H1 (cell line): ENCODE measurements at regions not wholly inside any gene's neighbourhood (a gene's known extent, or its start where the extent isn't known, plus 50 kb on each side); places are given as distances from the start of the nearest gene placed in this dataset.

Experiments
- CTCF ChIA-PET: fragments of 300-600 bp; sonication (Branson Sonifier 250); formaldehyde crosslinking; loops from one replicate; lab custom pipeline; 2021; ENCODE audit not compliant: partially characterized antibody; lab: Charles Lee
- POLR2A ChIA-PET: fragments of 300-600 bp; sonication (Branson Sonifier 250); formaldehyde crosslinking; loops from one replicate; lab custom pipeline; 2021; ENCODE audit warnings: inconsistent platforms; ENCODE audit not compliant: partially characterized antibody; lab: Charles Lee
- DNase-seq, 2 experiments: peaks; one replicate each; pipeline versions ENCODE4 v3.0.0 to v3.0.0-alpha.2; 2010 to 2022; ENCODE audit warnings: low spot score in 2 of 2, low read depth in 1 of 2, mixed read lengths in 1 of 2
- FAIRE-seq: peaks from 2 replicates; lab custom pipeline; 2011; peaks lifted over from hg19 to GRCh38; lab: Jason Lieb, UNC
- H2AFZ ChIP-seq: 2 replicates; pipeline ENCODE4 v1.8.1; 2012; ENCODE audit warnings: low read length, inconsistent platforms
- H2AK5ac ChIP-seq: 2 replicates; pipeline ENCODE4 v1.6.1; 2013; ENCODE audit warnings: low read depth, low read length
- H2BK120ac ChIP-seq: replicated peaks from 2 replicates; pipeline ENCODE3; 2013; ENCODE audit warnings: low read depth, low read length, inconsistent platforms
- H2BK12ac ChIP-seq: 2 replicates; pipeline ENCODE4 v1.6.1; 2013; ENCODE audit warnings: low read depth, low read length
- H2BK15ac ChIP-seq: 2 replicates; pipeline ENCODE4 v1.6.1; 2013; ENCODE audit warnings: low read length
- H2BK20ac ChIP-seq: 2 replicates; pipeline ENCODE4 v1.6.1; 2013; ENCODE audit warnings: low read length
- H2BK5ac ChIP-seq: 2 replicates; pipeline ENCODE4 v1.6.1; 2013; ENCODE audit warnings: low read depth, low read length
- H3K14ac ChIP-seq: 2 replicates; pipeline ENCODE4 v1.6.1; 2013; ENCODE audit warnings: inconsistent platforms; ENCODE audit not compliant: insufficient read length
- H3K18ac ChIP-seq: 2 replicates; pipeline ENCODE4 v1.6.1; 2013; ENCODE audit warnings: low read length; ENCODE audit errors: extremely low read depth
- H3K23ac ChIP-seq: 2 replicates; pipeline ENCODE4 v1.6.1; 2013; ENCODE audit warnings: inconsistent platforms; ENCODE audit not compliant: insufficient read length
- H3K23me2 ChIP-seq: 2 replicates; pipeline ENCODE4 v1.6.1; 2013; ENCODE audit warnings: low read depth, low read length
- H3K27ac ChIP-seq: 2 replicates; pipeline ENCODE4 v1.6.1; 2011; ENCODE audit warnings: low read depth, low read length, inconsistent platforms
- H3K27me3 ChIP-seq, 4 experiments: replicated peaks in 1 of 4; 1 replicate in 1 of 4; 2 replicates in 3 of 4; pipeline versions ENCODE4 v1.6.1 to v1.8.1; 2011 to 2013; ENCODE audit warnings: low read length in 3 of 4, mild to moderate bottlenecking in 3 of 4, inconsistent platforms in 2 of 4, mixed read lengths in 2 of 4, moderate library complexity in 1 of 4; ENCODE audit not compliant: control insufficient read depth in 3 of 4, insufficient read depth in 3 of 4; ENCODE audit errors: extremely low read depth in 1 of 4
- H3K36me3 ChIP-seq, 4 experiments: 2 replicates each; pipeline versions ENCODE4 v1.6.1 to v1.8.1; 2011 to 2013; ENCODE audit warnings: mild to moderate bottlenecking in 4 of 4, low read length in 3 of 4, moderate library complexity in 2 of 4, control low read depth in 1 of 4, inconsistent platforms in 1 of 4; ENCODE audit not compliant: insufficient read depth in 4 of 4, control insufficient read depth in 2 of 4
- H3K4ac ChIP-seq: replicated peaks from 2 replicates; pipeline ENCODE3; 2013; ENCODE audit warnings: low read length, low read depth, mixed read lengths, inconsistent platforms; ENCODE audit not compliant: insufficient read length
- H3K4me1 ChIP-seq, 4 experiments: replicated peaks in 1 of 4; 1 replicate in 1 of 4; 2 replicates in 3 of 4; pipeline versions ENCODE4 v1.6.1 to v1.8.1; 2011 to 2013; ENCODE audit warnings: low read length in 3 of 4, inconsistent platforms in 2 of 4, mixed read lengths in 1 of 4; ENCODE audit not compliant: insufficient read depth in 4 of 4, control insufficient read depth in 3 of 4
- H3K4me2 ChIP-seq, 2 experiments: 2 replicates each; pipeline versions ENCODE4 v1.6.1 to v1.8.1; 2011 to 2013; ENCODE audit warnings: low read depth in 2 of 2, low read length in 2 of 2, control low read depth in 1 of 2, inconsistent platforms in 1 of 2, mild to moderate bottlenecking in 1 of 2; ENCODE audit not compliant: insufficient read depth in 1 of 2
- H3K4me3 ChIP-seq, 4 experiments: fragments of 200-600, 300-600 bp in 1 of 4; sonication (generic), shearing (Covaris generic), sonication (Bioruptor Twin) in 1 of 4; 2 replicates each; pipeline versions ENCODE4 v1.5.1 to v1.8.1; 2011 to 2016; ENCODE audit warnings: low read length in 4 of 4, low read depth in 3 of 4, control low read depth in 2 of 4, inconsistent platforms in 2 of 4, mild to moderate bottlenecking in 2 of 4, mixed read lengths in 1 of 4, moderate library complexity in 1 of 4; ENCODE audit not compliant: insufficient read depth in 2 of 4; ENCODE audit errors: extremely low read depth in 1 of 4
- H3K56ac ChIP-seq: replicated peaks from 2 replicates; pipeline ENCODE3; 2013; ENCODE audit warnings: low read depth, mild to moderate bottlenecking, mixed read lengths, low read length, inconsistent platforms; ENCODE audit not compliant: insufficient read length
- H3K79me1 ChIP-seq: 2 replicates; pipeline ENCODE4 v1.6.1; 2013; ENCODE audit warnings: low read depth, low read length, control low read depth
- H3K79me2 ChIP-seq, 2 experiments: 2 replicates each; pipeline versions ENCODE4 v1.6.1 to v1.8.1; 2012 to 2013; ENCODE audit warnings: low read length in 2 of 2, mild to moderate bottlenecking in 2 of 2, inconsistent platforms in 1 of 2; ENCODE audit not compliant: insufficient read depth in 2 of 2, control insufficient read depth in 1 of 2
- H3K9ac ChIP-seq, 4 experiments: replicated peaks in 1 of 4; 1 replicate in 1 of 4; 2 replicates in 3 of 4; pipeline versions ENCODE4 v1.6.1 to v1.8.1; 2011 to 2013; ENCODE audit warnings: low read depth in 3 of 4, low read length in 3 of 4, control low read depth in 2 of 4, mild to moderate bottlenecking in 2 of 4, moderate library complexity in 2 of 4, inconsistent platforms in 1 of 4; ENCODE audit errors: extremely low read depth in 1 of 4
- H3K9me3 ChIP-seq, 2 experiments: 2 replicates each; pipeline versions ENCODE4 v1.6.1 to v1.8.1; 2012 to 2013; ENCODE audit warnings: mild to moderate bottlenecking in 2 of 2, moderate library complexity in 2 of 2, control low read depth in 1 of 2, inconsistent platforms in 1 of 2, low read depth in 1 of 2, low read length in 1 of 2, mixed read lengths in 1 of 2; ENCODE audit not compliant: insufficient read depth in 2 of 2
- H4K20me1 ChIP-seq, 2 experiments: replicated peaks in 1 of 2; 2 replicates each; pipeline versions ENCODE3 to v1.8.1; 2011 to 2013; ENCODE audit warnings: inconsistent platforms in 2 of 2, low read length in 2 of 2, mild to moderate bottlenecking in 1 of 2; ENCODE audit not compliant: insufficient read depth in 2 of 2, control insufficient read depth in 1 of 2
- H4K5ac ChIP-seq: 2 replicates; pipeline ENCODE4 v1.6.1; 2013; ENCODE audit warnings: low read length, low read depth, mixed read lengths, inconsistent platforms; ENCODE audit not compliant: insufficient read length
- H4K8ac ChIP-seq: 2 replicates; pipeline ENCODE4 v1.8.0; 2013; ENCODE audit warnings: mild to moderate bottlenecking, moderate library complexity, low read length, inconsistent platforms; ENCODE audit not compliant: insufficient read depth; ENCODE audit errors: extremely low read depth
- H4K91ac ChIP-seq: replicated peaks from 2 replicates; pipeline ENCODE3; 2013; ENCODE audit warnings: low read length, mixed read lengths, inconsistent platforms; ENCODE audit not compliant: insufficient read length
- CBX5 ChIP-seq: fragments of 300-800, 300-1000 bp; sonication (generic); IDR thresholded peaks from 2 replicates; pipeline ENCODE4 v1.7.1; 2016; ENCODE audit warnings: antibody characterized with exemption, low read length, low read depth
- CTBP2 ChIP-seq: IDR thresholded peaks from 2 replicates; pipeline ENCODE4 v1.7.0; 2011; ENCODE audit warnings: borderline replicate concordance, mild to moderate bottlenecking, moderate library complexity, mixed read lengths, low read length; ENCODE audit not compliant: insufficient read depth, insufficient read length
- FOSL1 ChIP-seq: IDR thresholded peaks from 2 replicates; pipeline ENCODE4 v1.6.1; 2011; ENCODE audit warnings: mild to moderate bottlenecking, low read depth, low read length, moderate library complexity; ENCODE audit not compliant: insufficient read depth
- JUND ChIP-seq: IDR thresholded peaks from 2 replicates; pipeline ENCODE4 v1.6.1; 2011; ENCODE audit warnings: mild to moderate bottlenecking, improper control_type of control experiment, low read length
- RBBP5 ChIP-seq: IDR thresholded peaks from 2 replicates; pipeline ENCODE4 v1.7.1; 2012; ENCODE audit warnings: low read depth, mild to moderate bottlenecking, inconsistent platforms, low read length, moderate library complexity, borderline replicate concordance
- SP4 ChIP-seq: IDR thresholded peaks from 2 replicates; pipeline ENCODE4 v1.6.1; 2012; ENCODE audit warnings: low read length, inconsistent platforms
- TAF7 ChIP-seq: optimal IDR thresholded peaks from 2 replicates; pipeline ENCODE3; 2011; ENCODE audit warnings: low read depth, mild to moderate bottlenecking, inconsistent platforms, low read length, moderate library complexity, borderline replicate concordance
- ZNF274 ChIP-seq: IDR thresholded peaks from 2 replicates; pipeline ENCODE4 v1.7.0; 2012; ENCODE audit warnings: low read length, borderline replicate concordance; ENCODE audit errors: extremely low read depth
- WGBS, 2 experiments: shearing (Covaris generic) in 1 of 2; methylation state at CpG; one replicate each; pipeline versions ENCODE4 v1.1.6 to v1.1.7; 2013 to 2015; ENCODE audit warnings: low lambda C conversion rate in 2 of 2, mixed read lengths in 2 of 2, inconsistent platforms in 1 of 2, low coverage in 1 of 2, missing lambda C conversion rate in 1 of 2; ENCODE audit not compliant: insufficient replicate concordance in 2 of 2, insufficient coverage in 1 of 2, insufficient read length in 1 of 2; ENCODE audit errors: extremely low coverage in 1 of 2, missing lambda C conversion rate in 1 of 2; 5-methylcytosine and 5-hydroxymethylcytosine counted together

DNA sequence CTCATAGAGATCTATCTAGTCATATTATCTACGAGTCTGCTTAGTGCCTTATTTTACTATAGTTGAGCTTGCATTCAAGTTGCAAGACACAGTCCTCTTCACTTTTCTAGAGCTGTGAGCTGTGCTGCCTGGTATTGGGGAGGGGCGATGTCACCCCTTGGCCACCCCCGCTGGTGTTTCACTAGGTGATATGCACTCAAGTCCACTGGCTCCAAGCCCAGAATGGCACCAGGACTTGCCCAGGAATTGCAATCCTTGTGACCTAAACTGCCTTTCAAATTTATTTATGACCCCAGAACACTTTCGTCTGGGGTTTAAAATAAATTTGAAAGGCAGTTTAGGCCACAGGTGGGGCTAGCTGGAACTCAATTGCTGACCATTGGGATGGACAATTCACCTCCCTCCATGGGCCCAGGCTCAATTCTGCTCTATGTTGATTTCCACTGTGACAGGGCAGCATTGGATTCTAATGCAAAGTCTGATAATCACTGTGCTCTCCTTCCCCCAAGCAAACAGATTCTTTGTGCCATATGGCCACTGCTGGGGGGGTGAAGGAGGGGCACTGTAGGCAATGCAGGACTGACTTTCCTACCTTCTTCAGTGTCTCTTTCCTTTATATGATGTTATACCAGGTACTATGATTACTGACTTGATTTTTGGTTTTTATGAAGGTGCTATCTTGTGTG, 1244.2 kb upstream of the MIR17HG start:
- Histone ChIP-seq H3K23ac (no peak overlapping the region), H2AK5ac (no peak overlapping the region), H3K4me2 (no peak overlapping the region), H3K27me3 (no peaks in the 10 kb centered on the region), H2BK5ac (no peak overlapping the region), H3K9me3 (no peaks in the 10 kb centered on the region), H3K4ac (no peak overlapping the region), H3K56ac (no peak overlapping the region), H2BK12ac (no peak overlapping the region), H3K18ac (no peak overlapping the region), H3K4me1 (peaks cover 0 to 2% (median 0%) of the 10 kb centered on the region in 4 experiments; a peak in 2 of 7 replicates), H2BK15ac (no peak overlapping the region), H3K27ac (no peak overlapping the region), H3K79me1 (no peaks in the 10 kb centered on the region), H4K91ac (no peak overlapping the region), H4K20me1 (no peaks in the 10 kb centered on the region), H3K36me3 (no peaks in the 10 kb centered on the region), H3K23me2 (no peaks in the 10 kb centered on the region), H3K14ac (no peak overlapping the region), H4K8ac (no peak overlapping the region), H3K4me3 (no peak overlapping the region), H2BK120ac (no peak overlapping the region), H4K5ac (no peak overlapping the region), H2AFZ (no peak overlapping the region), H3K79me2 (no peaks in the 10 kb centered on the region), H2BK20ac (no peak overlapping the region), H3K9ac (no peak overlapping the region)
- CTCF ChIA-PET, result no interaction called here
- DNase-seq (no peak), FAIRE-seq (no peak)
- POLR2A ChIA-PET, result no interaction called here
- TF ChIP-seq CTBP2 (no peak), JUND (no peak), SP4 (no peak), RBBP5 (no peak), TAF7 (no peak), CBX5 (no peak), ZNF274 (no peak), FOSL1 (no peak)
- 87% methylated on average over 4 of the region's 4 CpGs; no CpG with 5 or more reads in 1 of the 2 experiments for WGBS, 2 experiments
